ENCODE measurements at regions not wholly inside any gene's neighbourhood (a gene's known extent, or its start where the extent isn't known, plus 50 kb on each side); places are given as distances from the start of the nearest gene placed in this dataset.
"Not testable (repeated sequence)": the region's sequence is repeated elsewhere in the genome, so short reads cannot be mapped to it uniquely, and the experiment has no call there.

- DNase-seq (ENCODE audit: missing footprints), result no peak
- ATAC-seq, result no peak
- intact Hi-C loops (cut with DNase I), result no loop called here
These were observed 233.0 kb downstream of the ACTR3 start for GRCh38 chr2:114122930-114123329.

GRCh38 chr2:114123925-114124324 is 234.0 kb downstream of the ACTR3 start:
- intact Hi-C loops (cut with DNase I), result no loop called here
- DNase-seq (ENCODE audit: missing footprints) (no peak), ATAC-seq (no peak)

- ATAC-seq (no peak), DNase-seq (ENCODE audit: missing footprints) (no peak)
- intact Hi-C loops (cut with DNase I), result no loop called here
These were observed 237.5 kb downstream of the ACTR3 start for GRCh38 chr2:114127372-114127771.

- no peak for ATAC-seq
- intact Hi-C loops (cut with DNase I), result no loop called here
- no peak for DNase-seq (ENCODE audit: missing footprints)
These were observed 238.4 kb downstream of the ACTR3 start for GRCh38 chr2:114128263-114128662.

GRCh38 chr2:114128725-114129124 is 238.8 kb downstream of the ACTR3 start:
- DNase-seq (ENCODE audit: missing footprints) (no peak), ATAC-seq (no peak)
- intact Hi-C loops (cut with DNase I), result no loop called here

GRCh38 chr2:114132050-114132449 is 242.2 kb downstream of the ACTR3 start:
- DNase-seq (ENCODE audit: missing footprints); intact Hi-C loops (cut with DNase I): not testable (repeated sequence)

GRCh38 chr2:114134146-114134545 is 244.3 kb downstream of the ACTR3 start:
- intact Hi-C loops (cut with DNase I), result no loop called here
- ATAC-seq (no peak), DNase-seq (ENCODE audit: missing footprints) (no peak)

More at GRCh38 chr2:114132050-114132449, 242.2 kb downstream of the ACTR3 start:
- not testable (repeated sequence) for ATAC-seq

- DNase-seq (ENCODE audit: missing footprints) (no peak), ATAC-seq (no peak)
- intact Hi-C loops (cut with DNase I), result no loop called here
These were observed 249.7 kb downstream of the ACTR3 start for GRCh38 chr2:114139542-114139941.

- intact Hi-C loops (cut with DNase I), result no loop called here
- no peak for ATAC-seq
- DNase-seq (ENCODE audit: missing footprints), result no peak
These were observed 266.6 kb downstream of the ACTR3 start for GRCh38 chr2:114156366-114157056.

- intact Hi-C loops (cut with DNase I), result no loop called here
- no peak for ATAC-seq
- no peak for DNase-seq (ENCODE audit: missing footprints)
These were observed 267.1 kb downstream of the ACTR3 start for GRCh38 chr2:114157057-114157385.

GRCh38 chr2:114160263-114160981 is 270.5 kb downstream of the ACTR3 start:
- intact Hi-C loops (cut with DNase I), result no loop called here
- DNase-seq (ENCODE audit: missing footprints), result no peak
- peak; percentile 31 for ATAC-seq

- intact Hi-C loops (cut with DNase I), result no loop called here
- no peak for ATAC-seq
These were observed 271.5 kb downstream of the ACTR3 start for GRCh38 chr2:114161371-114161770.

GRCh38 chr2:114167799-114168198 is 274.6 kb upstream of the DPP10 start:
- DNase-seq (ENCODE audit: missing footprints) (no peak), ATAC-seq (no peak)
- intact Hi-C loops (cut with DNase I), result no loop called here

More at GRCh38 chr2:114161371-114161770, 271.5 kb downstream of the ACTR3 start:
- no peak for DNase-seq (ENCODE audit: missing footprints)

- intact Hi-C loops (cut with DNase I), result no loop called here
- DNase-seq (ENCODE audit: missing footprints), result no peak
- ATAC-seq, result no peak
These were observed 272.4 kb upstream of the DPP10 start for GRCh38 chr2:114170070-114170469.

- no peak for DNase-seq (ENCODE audit: missing footprints)
- intact Hi-C loops (cut with DNase I), result no loop called here
- ATAC-seq, result no peak
These were observed 266.9 kb upstream of the DPP10 start for GRCh38 chr2:114175507-114175906.

GRCh38 chr2:114185501-114185900 is 256.9 kb upstream of the DPP10 start:
- DNase-seq (ENCODE audit: missing footprints) (no peak), ATAC-seq (no peak)
- intact Hi-C loops (cut with DNase I), result no loop called here

- DNase-seq (ENCODE audit: missing footprints) (no peak), ATAC-seq (no peak)
- intact Hi-C loops (cut with DNase I), result no loop called here
These were observed 250.1 kb upstream of the DPP10 start for GRCh38 chr2:114192362-114192761.

- no peak for DNase-seq (ENCODE audit: missing footprints)
- no peak for ATAC-seq
- intact Hi-C loops (cut with DNase I), result no loop called here
These were observed 240.7 kb upstream of the DPP10 start for GRCh38 chr2:114201781-114202180.

- intact Hi-C loops (cut with DNase I), result no loop called here
These were observed 238.8 kb upstream of the DPP10 start for GRCh38 chr2:114203679-114204078.

GRCh38 chr2:114213808-114214207 is 228.6 kb upstream of the DPP10 start:
- DNase-seq (ENCODE audit: missing footprints), result no peak
- intact Hi-C loops (cut with DNase I), result no loop called here
- ATAC-seq, result no peak

More at GRCh38 chr2:114203679-114204078, 238.8 kb upstream of the DPP10 start:
- ATAC-seq (no peak), DNase-seq (ENCODE audit: missing footprints) (no peak)

GRCh38 chr2:114218383-114218782 is 224.1 kb upstream of the DPP10 start:
- ATAC-seq (no peak), DNase-seq (ENCODE audit: missing footprints) (no peak)
- intact Hi-C loops (cut with DNase I), result no loop called here

Measured in Right ventricle myocardium inferior (tissue), 1 donor.